GM23248 (cell line): ENCODE measurements at regions not wholly inside any gene's neighbourhood (a gene's known extent, or its start where the extent isn't known, plus 50 kb on each side); places are given as distances from the start of the nearest gene placed in this dataset.

Source experiments
- EZH2 ChIP-seq: fragments of 200-600 bp; sonication (generic); IDR thresholded peaks from 2 replicates; pipeline ENCODE4 v1.6.1; 2018; ENCODE audit warnings: antibody characterized with exemption, mild to moderate bottlenecking; ENCODE audit not compliant: insufficient read depth, poor library complexity, severe bottlenecking
- EZH2phosphoT487 ChIP-seq: fragments of 200-600 bp; sonication (generic); IDR thresholded peaks from 2 replicates; pipeline ENCODE4 v1.6.1; 2018; ENCODE audit warnings: antibody characterized with exemption, moderate library complexity, mild to moderate bottlenecking, low read depth; ENCODE audit not compliant: insufficient read depth

GRCh38 chr18:24586662-24587360 lies 126.4 kb downstream of the HRH4 start:
- TF ChIP-seq EZH2 (no peak), EZH2phosphoT487 (no peak)
